GM18517 (cell line): ENCODE measurements at regions not wholly inside any gene's neighbourhood (a gene's known extent, or its start where the extent isn't known, plus 50 kb on each side); places are given as distances from the start of the nearest gene placed in this dataset.

Experiments
- ATAC-seq: cut with Tn5 transposase; IDR thresholded peaks from one replicate; pipeline ENCODE4 v1.9.1; 2021; ENCODE audit warnings: mild to moderate bottlenecking, moderate library complexity; ENCODE audit not compliant: unreplicated experiment

- no peak for ATAC-seq
Measured at GRCh38 chr4:111681751-111682150, 463.5 kb upstream of the FAM241A start.

- ATAC-seq = no peak
Measured at GRCh38 chr4:111685205-111685604, 460.0 kb upstream of the FAM241A start.

- no peak for ATAC-seq
Measured at GRCh38 chr4:111689214-111689613, 456.0 kb upstream of the FAM241A start.

GRCh38 chr4:111689731-111690130, 455.5 kb upstream of the FAM241A start:
- ATAC-seq = no peak

GRCh38 chr4:111693758-111694157, 451.5 kb upstream of the FAM241A start:
- ATAC-seq = no peak

GRCh38 chr4:111695677-111696076, 449.6 kb upstream of the FAM241A start:
- no peak for ATAC-seq

- ATAC-seq = no peak
Measured at GRCh38 chr4:111696505-111696904, 448.7 kb upstream of the FAM241A start.

- no peak for ATAC-seq
Measured at GRCh38 chr4:111697176-111697942, 447.9 kb upstream of the FAM241A start.

GRCh38 chr4:111698361-111698760, 446.9 kb upstream of the FAM241A start:
- ATAC-seq = no peak

- no peak for ATAC-seq
Measured at GRCh38 chr4:111699165-111699564, 446.1 kb upstream of the FAM241A start.

GRCh38 chr4:111701102-111701501, 444.2 kb upstream of the FAM241A start:
- ATAC-seq = no peak

- ATAC-seq = no peak
Measured at GRCh38 chr4:111707491-111707890, 437.8 kb upstream of the FAM241A start.

- no peak for ATAC-seq
Measured at GRCh38 chr4:111712093-111712677, 433.1 kb upstream of the FAM241A start.

- no peak for ATAC-seq
Measured at GRCh38 chr4:111713276-111713675, 432.0 kb upstream of the FAM241A start.

GRCh38 chr4:111717921-111718320, 427.3 kb upstream of the FAM241A start:
- no peak for ATAC-seq

- ATAC-seq = no peak
Measured at GRCh38 chr4:111718763-111719559, 426.3 kb upstream of the FAM241A start.

GRCh38 chr4:111720866-111721265, 424.4 kb upstream of the FAM241A start:
- ATAC-seq = no peak

- ATAC-seq = no peak
Measured at GRCh38 chr4:111722213-111722720, 423.0 kb upstream of the FAM241A start.

- ATAC-seq = no peak
Measured at GRCh38 chr4:111736516-111736915, 408.7 kb upstream of the FAM241A start.

- ATAC-seq = no peak
Measured at GRCh38 chr4:111744847-111745246, 400.4 kb upstream of the FAM241A start.

GRCh38 chr4:111748157-111748556, 397.1 kb upstream of the FAM241A start:
- no peak for ATAC-seq

- ATAC-seq = no peak
Measured at GRCh38 chr4:111754003-111754402, 391.3 kb upstream of the FAM241A start.
